ENCODE measurements at regions not wholly inside any gene's neighbourhood (a gene's known extent, or its start where the extent isn't known, plus 50 kb on each side); places are given as distances from the start of the nearest gene placed in this dataset.
"Not testable (repeated sequence)": the region's sequence is repeated elsewhere in the genome, so short reads cannot be mapped to it uniquely, and the experiment has no call there.

DNA sequence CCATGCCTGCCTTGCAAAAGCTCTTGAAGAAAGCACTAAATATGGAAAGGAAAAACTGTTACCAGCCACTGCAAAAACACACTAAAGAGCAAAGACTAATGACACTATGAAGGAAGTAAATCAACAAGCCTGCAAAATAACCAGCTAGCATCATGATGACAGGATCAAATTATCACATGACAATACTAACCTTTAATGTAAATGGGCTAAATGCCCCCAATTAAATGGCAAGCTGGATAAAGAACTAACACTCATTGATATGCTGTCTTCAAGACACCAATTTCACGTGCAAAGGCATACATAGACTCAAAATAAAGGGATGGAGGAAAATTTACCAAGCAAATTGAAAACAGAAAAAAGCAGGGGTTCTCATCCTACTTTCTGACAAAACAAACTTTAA, 231.8 kb upstream of the RGMB start:
- DNase-seq: no peak
- TF ChIP-seq, protein P1, sequence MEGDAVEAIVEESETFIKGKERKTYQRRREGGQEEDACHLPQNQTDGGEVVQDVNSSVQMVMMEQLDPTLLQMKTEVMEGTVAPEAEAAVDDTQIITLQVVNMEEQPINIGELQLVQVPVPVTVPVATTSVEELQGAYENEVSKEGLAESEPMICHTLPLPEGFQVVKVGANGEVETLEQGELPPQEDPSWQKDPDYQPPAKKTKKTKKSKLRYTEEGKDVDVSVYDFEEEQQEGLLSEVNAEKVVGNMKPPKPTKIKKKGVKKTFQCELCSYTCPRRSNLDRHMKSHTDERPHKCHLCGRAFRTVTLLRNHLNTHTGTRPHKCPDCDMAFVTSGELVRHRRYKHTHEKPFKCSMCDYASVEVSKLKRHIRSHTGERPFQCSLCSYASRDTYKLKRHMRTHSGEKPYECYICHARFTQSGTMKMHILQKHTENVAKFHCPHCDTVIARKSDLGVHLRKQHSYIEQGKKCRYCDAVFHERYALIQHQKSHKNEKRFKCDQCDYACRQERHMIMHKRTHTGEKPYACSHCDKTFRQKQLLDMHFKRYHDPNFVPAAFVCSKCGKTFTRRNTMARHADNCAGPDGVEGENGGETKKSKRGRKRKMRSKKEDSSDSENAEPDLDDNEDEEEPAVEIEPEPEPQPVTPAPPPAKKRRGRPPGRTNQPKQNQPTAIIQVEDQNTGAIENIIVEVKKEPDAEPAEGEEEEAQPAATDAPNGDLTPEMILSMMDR (IDR thresholded peaks at IDR 0.05; ENCODE audit: unreplicated experiment): no peak
- no peak overlapping the region for H3K4me3 Mint-ChIP-seq (ENCODE audit: low read depth, unreplicated experiment)
- no TSS peak for BruUV-seq (replicated peaks)
- CTCF ChIA-PET: no interaction called here
- intact Hi-C loops (cut with micrococcal nuclease; ENCODE audit: unreplicated experiment): no loop called here
- no peaks in the 10 kb centered on the region for H3K27me3 Mint-ChIP-seq (ENCODE audit: unreplicated experiment)
- no peaks in the 10 kb centered on the region for H3K4me1 Mint-ChIP-seq (ENCODE audit: low read depth, unreplicated experiment)
- H3K27ac Mint-ChIP-seq (ENCODE audit: unreplicated experiment): no peak overlapping the region
- H3K36me3 Mint-ChIP-seq (ENCODE audit: insufficient read depth, unreplicated experiment): no peaks in the 10 kb centered on the region
- peaks cover 9% of the 10 kb centered on the region for H3K9me3 Mint-ChIP-seq (ENCODE audit: low read depth, unreplicated experiment)

DNA sequence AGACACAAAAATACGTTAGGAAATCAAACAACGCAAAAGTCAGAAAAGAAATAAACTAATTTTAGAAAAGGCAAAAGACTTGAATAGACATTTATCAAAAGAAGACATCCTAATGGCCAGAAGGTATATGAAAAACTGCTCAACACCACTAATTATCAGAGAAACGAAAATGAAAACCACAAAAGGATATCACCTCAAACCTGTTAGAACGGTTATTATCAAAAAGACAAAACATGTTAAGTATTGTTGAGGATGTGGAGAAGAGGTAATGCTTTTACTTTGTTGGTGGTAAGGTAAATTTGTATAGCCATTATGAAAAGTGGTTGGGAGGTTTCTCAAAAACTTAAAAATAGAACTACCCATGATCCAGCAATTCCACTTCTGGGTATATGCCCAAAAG, 230.0 kb upstream of the RGMB start:
- no peak overlapping the region for H3K4me3 Mint-ChIP-seq (ENCODE audit: low read depth, unreplicated experiment)
- H3K27ac Mint-ChIP-seq (ENCODE audit: unreplicated experiment): no peak overlapping the region
- DNase-seq: no peak
- no peaks in the 10 kb centered on the region for H3K4me1 Mint-ChIP-seq (ENCODE audit: low read depth, unreplicated experiment)
- CTCF ChIA-PET: no interaction called here
- H3K27me3 Mint-ChIP-seq (ENCODE audit: unreplicated experiment): no peaks in the 10 kb centered on the region
- peaks cover 12% of the 10 kb centered on the region for H3K9me3 Mint-ChIP-seq (ENCODE audit: low read depth, unreplicated experiment)
- no peaks in the 10 kb centered on the region for H3K36me3 Mint-ChIP-seq (ENCODE audit: insufficient read depth, unreplicated experiment)
- no TSS peak for BruUV-seq (replicated peaks)
- intact Hi-C loops (cut with micrococcal nuclease; ENCODE audit: unreplicated experiment): no loop called here
- TF ChIP-seq, protein P1 (IDR thresholded peaks at IDR 0.05; ENCODE audit: unreplicated experiment): no peak

DNA sequence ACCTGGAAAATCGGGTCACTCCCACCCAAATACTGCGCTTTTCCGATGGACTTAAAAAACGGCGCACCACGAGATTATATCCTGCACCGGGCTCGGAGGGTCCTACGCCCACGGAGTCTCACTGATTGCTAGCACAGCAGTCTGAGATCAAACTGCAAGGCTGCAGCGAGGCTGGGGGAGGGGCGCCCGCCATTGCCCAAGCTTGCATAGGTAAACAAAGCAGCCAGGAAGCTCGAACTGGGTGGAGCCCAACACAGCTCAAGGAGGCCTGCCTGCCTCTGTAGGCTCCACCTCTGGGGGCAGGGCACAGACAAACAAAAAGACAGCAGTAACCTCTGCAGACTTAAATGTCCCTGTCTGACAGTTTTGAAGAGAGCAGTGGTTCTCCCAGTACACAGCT, 226.5 kb upstream of the RGMB start:
- H3K27ac Mint-ChIP-seq (ENCODE audit: unreplicated experiment); H3K4me1 Mint-ChIP-seq (ENCODE audit: low read depth, unreplicated experiment); H3K36me3 Mint-ChIP-seq (ENCODE audit: insufficient read depth, unreplicated experiment); H3K4me3 Mint-ChIP-seq (ENCODE audit: low read depth, unreplicated experiment); CTCF ChIA-PET; intact Hi-C loops (cut with micrococcal nuclease; ENCODE audit: unreplicated experiment); H3K27me3 Mint-ChIP-seq (ENCODE audit: unreplicated experiment); BruUV-seq (replicated peaks); DNase-seq; H3K9me3 Mint-ChIP-seq (ENCODE audit: low read depth, unreplicated experiment): not testable (repeated sequence)

DNA sequence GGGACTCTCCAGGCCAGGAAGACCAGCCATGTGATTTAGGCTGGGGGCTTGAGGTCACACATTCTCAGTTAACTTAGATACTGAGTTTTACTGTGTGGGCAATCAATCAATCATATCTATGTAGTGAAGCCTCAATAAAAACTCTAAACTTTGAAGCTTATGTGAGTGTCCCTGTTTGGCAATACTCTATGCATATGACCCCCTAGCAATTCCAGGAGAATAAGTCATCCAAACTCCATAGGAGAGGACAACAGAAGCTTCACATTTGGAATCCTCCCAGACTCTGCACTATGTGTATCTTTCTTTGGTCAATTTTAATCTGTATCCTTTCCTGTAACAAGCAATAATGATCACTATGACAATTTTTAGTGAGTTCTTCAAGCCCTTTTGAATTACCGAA, 216.8 kb upstream of the RGMB start:
- H3K4me3 Mint-ChIP-seq (ENCODE audit: low read depth, unreplicated experiment): no peak overlapping the region
- CTCF ChIA-PET: no interaction called here
- no peaks in the 10 kb centered on the region for H3K27me3 Mint-ChIP-seq (ENCODE audit: unreplicated experiment)
- intact Hi-C loops (cut with micrococcal nuclease; ENCODE audit: unreplicated experiment): no loop called here
- no peak for DNase-seq
- no peaks in the 10 kb centered on the region for H3K36me3 Mint-ChIP-seq (ENCODE audit: insufficient read depth, unreplicated experiment)
- TF ChIP-seq, protein P1 (IDR thresholded peaks at IDR 0.05; ENCODE audit: unreplicated experiment): no peak
- H3K4me1 Mint-ChIP-seq (ENCODE audit: low read depth, unreplicated experiment): no peaks in the 10 kb centered on the region
- H3K27ac Mint-ChIP-seq (ENCODE audit: unreplicated experiment): no peak overlapping the region
- no peaks in the 10 kb centered on the region for H3K9me3 Mint-ChIP-seq (ENCODE audit: low read depth, unreplicated experiment)
- BruUV-seq (replicated peaks): no TSS peak

DNA sequence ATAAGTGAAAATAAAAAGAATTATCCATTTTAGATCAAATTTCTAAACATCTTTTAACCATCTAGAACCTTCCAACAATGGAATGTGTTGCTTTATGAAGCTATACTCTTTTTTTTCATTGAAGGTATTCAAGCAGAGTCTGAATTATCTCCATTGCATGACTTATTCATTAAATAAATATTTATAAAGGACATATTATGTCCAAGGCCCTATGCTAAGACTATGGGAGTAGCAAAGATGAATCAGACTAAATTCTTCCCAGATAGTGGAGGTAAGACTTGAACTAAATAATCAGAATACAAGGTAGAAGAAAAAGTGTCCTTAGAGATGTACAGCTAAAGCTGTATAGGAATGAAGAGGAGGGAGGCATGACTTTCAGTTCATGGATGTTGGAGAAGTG, 215.5 kb upstream of the RGMB start:
- no peak overlapping the region for H3K27ac Mint-ChIP-seq (ENCODE audit: unreplicated experiment)
- intact Hi-C loops (cut with micrococcal nuclease; ENCODE audit: unreplicated experiment): no loop called here
- no TSS peak for BruUV-seq (replicated peaks)
- TF ChIP-seq, protein P1 (IDR thresholded peaks at IDR 0.05; ENCODE audit: unreplicated experiment): no peak
- H3K9me3 Mint-ChIP-seq (ENCODE audit: low read depth, unreplicated experiment): no peaks in the 10 kb centered on the region
- CTCF ChIA-PET: no interaction called here
- no peaks in the 10 kb centered on the region for H3K4me1 Mint-ChIP-seq (ENCODE audit: low read depth, unreplicated experiment)
- H3K27me3 Mint-ChIP-seq (ENCODE audit: unreplicated experiment): no peaks in the 10 kb centered on the region
- H3K4me3 Mint-ChIP-seq (ENCODE audit: low read depth, unreplicated experiment): no peak overlapping the region
- no peaks in the 10 kb centered on the region for H3K36me3 Mint-ChIP-seq (ENCODE audit: insufficient read depth, unreplicated experiment)
- DNase-seq: no peak
